ENCODE measurements at regions not wholly inside any gene's neighbourhood (a gene's known extent, or its start where the extent isn't known, plus 50 kb on each side); places are given as distances from the start of the nearest gene placed in this dataset.
"Not testable (repeated sequence)": the region's sequence is repeated elsewhere in the genome, so short reads cannot be mapped to it uniquely, and the experiment has no call there.

GRCh38 chr1:82065916-82066315 is 265.2 kb downstream of the ADGRL2 start:
- H3K27ac ChIP-seq (ENCODE audit: poor library complexity, severe bottlenecking) = no peak overlapping the region
- H3K36me3 ChIP-seq (ENCODE audit: low read depth) = no peaks in the 10 kb centered on the region
- H3K9me3 ChIP-seq (ENCODE audit: severe bottlenecking) = no peaks in the 10 kb centered on the region
- TF ChIP-seq, protein P1, sequence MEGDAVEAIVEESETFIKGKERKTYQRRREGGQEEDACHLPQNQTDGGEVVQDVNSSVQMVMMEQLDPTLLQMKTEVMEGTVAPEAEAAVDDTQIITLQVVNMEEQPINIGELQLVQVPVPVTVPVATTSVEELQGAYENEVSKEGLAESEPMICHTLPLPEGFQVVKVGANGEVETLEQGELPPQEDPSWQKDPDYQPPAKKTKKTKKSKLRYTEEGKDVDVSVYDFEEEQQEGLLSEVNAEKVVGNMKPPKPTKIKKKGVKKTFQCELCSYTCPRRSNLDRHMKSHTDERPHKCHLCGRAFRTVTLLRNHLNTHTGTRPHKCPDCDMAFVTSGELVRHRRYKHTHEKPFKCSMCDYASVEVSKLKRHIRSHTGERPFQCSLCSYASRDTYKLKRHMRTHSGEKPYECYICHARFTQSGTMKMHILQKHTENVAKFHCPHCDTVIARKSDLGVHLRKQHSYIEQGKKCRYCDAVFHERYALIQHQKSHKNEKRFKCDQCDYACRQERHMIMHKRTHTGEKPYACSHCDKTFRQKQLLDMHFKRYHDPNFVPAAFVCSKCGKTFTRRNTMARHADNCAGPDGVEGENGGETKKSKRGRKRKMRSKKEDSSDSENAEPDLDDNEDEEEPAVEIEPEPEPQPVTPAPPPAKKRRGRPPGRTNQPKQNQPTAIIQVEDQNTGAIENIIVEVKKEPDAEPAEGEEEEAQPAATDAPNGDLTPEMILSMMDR (IDR thresholded peaks at IDR 0.05; ENCODE audit: poor library complexity, severe bottlenecking) = no peak
- DNase-seq (ENCODE audit: low spot score) (no peak), ATAC-seq (ENCODE audit: low read depth) (no peak)
- no peaks in the 10 kb centered on the region for H3K4me1 ChIP-seq (ENCODE audit: insufficient read depth, poor library complexity, severe bottlenecking)
- no peaks in the 10 kb centered on the region for H3K27me3 ChIP-seq (ENCODE audit: insufficient read depth, poor library complexity, severe bottlenecking)
- no peak overlapping the region for H3K4me3 ChIP-seq (ENCODE audit: severe bottlenecking)

DNA sequence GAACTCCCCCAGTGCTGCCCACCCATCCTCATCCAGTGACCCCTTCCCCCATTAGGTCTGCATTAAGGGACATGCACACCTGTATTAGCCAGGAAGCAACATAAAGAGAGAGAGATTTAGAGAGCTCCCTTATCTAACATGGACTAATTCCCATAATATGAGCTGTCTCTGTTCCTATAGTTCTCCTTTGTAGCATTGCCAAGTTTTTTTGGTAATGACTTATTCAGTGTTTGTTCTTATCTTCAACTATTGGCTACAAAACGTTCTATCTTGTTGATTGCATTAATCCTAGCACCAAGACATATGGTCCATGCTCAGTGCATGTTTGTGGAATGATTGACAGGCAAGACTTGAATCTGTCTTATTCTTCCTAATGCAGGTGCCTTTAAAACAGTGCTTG is 264.0 kb downstream of the ADGRL2 start:
- H3K36me3 ChIP-seq (ENCODE audit: low read depth) = no peaks in the 10 kb centered on the region
- no peak for DNase-seq (ENCODE audit: low spot score)
- no peak for ATAC-seq (ENCODE audit: low read depth)
- no peak overlapping the region for H3K27ac ChIP-seq (ENCODE audit: poor library complexity, severe bottlenecking)
- TF ChIP-seq, protein P1 (IDR thresholded peaks at IDR 0.05; ENCODE audit: poor library complexity, severe bottlenecking) = no peak
- H3K4me1 ChIP-seq (ENCODE audit: insufficient read depth, poor library complexity, severe bottlenecking) = no peaks in the 10 kb centered on the region
- H3K27me3 ChIP-seq (ENCODE audit: insufficient read depth, poor library complexity, severe bottlenecking) = no peaks in the 10 kb centered on the region
- H3K9me3 ChIP-seq (ENCODE audit: severe bottlenecking) = no peaks in the 10 kb centered on the region
- H3K4me3 ChIP-seq (ENCODE audit: severe bottlenecking) = no peak overlapping the region

GRCh38 chr1:82062206-82062605 is 261.5 kb downstream of the ADGRL2 start:
- H3K9me3 ChIP-seq (ENCODE audit: severe bottlenecking) = no peaks in the 10 kb centered on the region
- no peaks in the 10 kb centered on the region for H3K27me3 ChIP-seq (ENCODE audit: insufficient read depth, poor library complexity, severe bottlenecking)
- no peak for DNase-seq (ENCODE audit: low spot score)
- TF ChIP-seq, protein P1 (IDR thresholded peaks at IDR 0.05; ENCODE audit: poor library complexity, severe bottlenecking) = no peak
- no peak overlapping the region for H3K4me3 ChIP-seq (ENCODE audit: severe bottlenecking)
- no peaks in the 10 kb centered on the region for H3K4me1 ChIP-seq (ENCODE audit: insufficient read depth, poor library complexity, severe bottlenecking)
- ATAC-seq (ENCODE audit: low read depth) = no peak
- no peak overlapping the region for H3K27ac ChIP-seq (ENCODE audit: poor library complexity, severe bottlenecking)
- H3K36me3 ChIP-seq (ENCODE audit: low read depth) = no peaks in the 10 kb centered on the region

DNA sequence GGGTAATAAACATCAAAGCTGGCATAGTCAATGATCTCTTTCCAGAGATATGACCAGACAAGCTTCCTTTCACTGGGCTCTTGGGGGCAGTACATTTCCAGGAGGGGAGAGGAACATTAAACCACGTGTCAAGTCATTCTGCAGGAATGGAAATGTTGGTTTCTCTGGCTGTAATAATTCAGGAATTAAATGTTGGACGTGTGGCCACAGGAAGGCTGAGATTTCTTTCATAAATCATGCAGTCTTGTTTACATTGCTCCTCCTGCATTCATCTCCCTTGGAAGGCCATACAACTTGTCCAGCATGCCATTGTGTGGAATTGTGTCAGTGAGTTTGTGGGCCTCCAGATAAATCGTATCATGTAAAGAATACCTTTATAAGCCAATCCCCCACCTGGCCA is 259.2 kb downstream of the ADGRL2 start:
- TF ChIP-seq, protein P1 (IDR thresholded peaks at IDR 0.05; ENCODE audit: poor library complexity, severe bottlenecking) = peak; percentile 13
- Histone ChIP-seq H3K4me1 (ENCODE audit: insufficient read depth, poor library complexity, severe bottlenecking) (no peaks in the 10 kb centered on the region), H3K27me3 (ENCODE audit: insufficient read depth, poor library complexity, severe bottlenecking) (no peaks in the 10 kb centered on the region), H3K27ac (ENCODE audit: poor library complexity, severe bottlenecking) (no peak overlapping the region), H3K4me3 (ENCODE audit: severe bottlenecking) (no peak overlapping the region), H3K9me3 (ENCODE audit: severe bottlenecking) (no peaks in the 10 kb centered on the region), H3K36me3 (ENCODE audit: low read depth) (no peaks in the 10 kb centered on the region)
- DNase-seq (ENCODE audit: low spot score) (no peak), ATAC-seq (ENCODE audit: low read depth) (no peak)

DNA sequence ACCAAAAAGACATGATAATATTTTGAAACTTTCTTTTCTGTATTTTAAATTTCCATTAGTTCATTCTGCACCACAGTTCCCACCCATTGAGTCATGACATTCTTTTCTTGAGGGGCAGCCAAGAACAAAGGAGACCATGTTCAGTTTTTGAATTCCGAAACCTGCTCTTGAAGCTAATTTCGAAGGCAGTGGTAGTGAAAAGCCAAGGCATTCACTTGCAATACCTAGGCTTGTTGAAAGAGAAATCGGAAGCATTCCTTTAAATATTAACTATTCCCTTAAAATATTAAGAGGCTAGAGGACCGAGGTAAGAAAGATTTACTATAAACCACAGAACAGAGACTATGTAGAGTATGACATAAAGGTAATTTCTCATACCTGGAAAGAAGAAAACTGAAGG is 256.3 kb downstream of the ADGRL2 start:
- no peak overlapping the region for H3K4me3 ChIP-seq (ENCODE audit: severe bottlenecking)
- no peak for DNase-seq (ENCODE audit: low spot score)

DNA sequence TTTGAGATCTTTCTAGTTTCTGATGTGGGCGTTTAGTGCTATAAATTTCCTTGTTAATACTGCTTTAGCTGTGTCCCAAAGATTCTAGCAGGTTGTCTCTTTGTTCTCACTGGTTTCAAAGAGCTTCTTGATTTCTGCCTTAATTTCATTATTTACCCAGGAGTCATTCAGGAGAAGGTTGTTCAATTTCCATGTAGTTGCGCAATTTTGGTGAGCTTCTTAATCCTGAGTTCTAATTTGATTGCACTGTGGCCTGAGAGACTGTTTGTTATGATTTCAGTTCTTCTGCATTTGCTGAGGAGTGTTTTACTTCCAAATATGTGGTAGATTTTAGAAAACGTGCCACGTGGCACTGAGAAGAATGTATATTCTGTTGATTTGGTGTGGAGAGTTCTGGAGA is 254.6 kb downstream of the ADGRL2 start:
- not testable (repeated sequence) for DNase-seq (ENCODE audit: low spot score); H3K4me3 ChIP-seq (ENCODE audit: severe bottlenecking); H3K9me3 ChIP-seq (ENCODE audit: severe bottlenecking); H3K27ac ChIP-seq (ENCODE audit: poor library complexity, severe bottlenecking); H3K27me3 ChIP-seq (ENCODE audit: insufficient read depth, poor library complexity, severe bottlenecking); H3K36me3 ChIP-seq (ENCODE audit: low read depth); H3K4me1 ChIP-seq (ENCODE audit: insufficient read depth, poor library complexity, severe bottlenecking); ATAC-seq (ENCODE audit: low read depth)

More for the DNA sequence above, 256.3 kb downstream of the ADGRL2 start:
- TF ChIP-seq, protein P1 (IDR thresholded peaks at IDR 0.05; ENCODE audit: poor library complexity, severe bottlenecking) = no peak
- Histone ChIP-seq H3K36me3 (ENCODE audit: low read depth) (no peaks in the 10 kb centered on the region), H3K27me3 (ENCODE audit: insufficient read depth, poor library complexity, severe bottlenecking) (no peaks in the 10 kb centered on the region), H3K27ac (ENCODE audit: poor library complexity, severe bottlenecking) (no peak overlapping the region), H3K4me1 (ENCODE audit: insufficient read depth, poor library complexity, severe bottlenecking) (no peaks in the 10 kb centered on the region), H3K9me3 (ENCODE audit: severe bottlenecking) (no peaks in the 10 kb centered on the region)
- no peak for ATAC-seq (ENCODE audit: low read depth)
